ENCODE measurements at regions not wholly inside any gene's neighbourhood (a gene's known extent, or its start where the extent isn't known, plus 50 kb on each side); places are given as distances from the start of the nearest gene placed in this dataset.
"Not testable (repeated sequence)": the region's sequence is repeated elsewhere in the genome, so short reads cannot be mapped to it uniquely, and the experiment has no call there.

- peaks cover 0 to 91% (median 6%) of the 10 kb centered on the region in 11 donors for H3K9me3 ChIP-seq
- H3K36me3 ChIP-seq = no peaks in the 10 kb centered on the region
- WGBS, 2 donors = 51 to 63% methylated on average over 3 of the region's 3 CpGs
- H3K4me3 ChIP-seq = no peak overlapping the region
- no peaks in the 10 kb centered on the region for H3K27me3 ChIP-seq
- no peak for TF ChIP-seq CTCF (IDR thresholded peaks at IDR 0.05)
- no peak overlapping the region for H3K27ac ChIP-seq
- intact Hi-C loops (cut with DNase I) = no loop called here
- H3K4me1 ChIP-seq = no peaks in the 10 kb centered on the region
- ATAC-seq (peak in 2 of 8 donors; percentile 50 to 53), DNase-seq (no peak)
These were observed 1496.0 kb downstream of the UQCRFS1 start for GRCh38 chr19:27716922-27717321.

GRCh38 chr19:27714857-27715256 is 1498.1 kb downstream of the UQCRFS1 start:
- no peak for ATAC-seq

GRCh38 chr19:27709496-27709895 is 1503.5 kb downstream of the UQCRFS1 start:
- no peaks in the 10 kb centered on the region for H3K27me3 ChIP-seq
- H3K36me3 ChIP-seq = no peaks in the 10 kb centered on the region
- 75% methylated on average over 5 of the region's 5 CpGs for WGBS, 2 donors
- intact Hi-C loops (cut with DNase I) = no loop called here
- no peak for TF ChIP-seq CTCF (IDR thresholded peaks at IDR 0.05)
- no peak for ATAC-seq
- no peak overlapping the region for H3K27ac ChIP-seq
- DNase-seq = no peak
- H3K9me3 ChIP-seq = peaks cover 0 to 58% (median 0%) of the 10 kb centered on the region in 11 donors
- H3K4me3 ChIP-seq = no peak overlapping the region
- no peaks in the 10 kb centered on the region for H3K4me1 ChIP-seq

More at GRCh38 chr19:27714857-27715256, 1498.1 kb downstream of the UQCRFS1 start:
- intact Hi-C loops (cut with DNase I) = no loop called here
- Histone ChIP-seq H3K4me3 (no peak overlapping the region), H3K4me1 (no peaks in the 10 kb centered on the region), H3K27ac (no peak overlapping the region), H3K36me3 (no peaks in the 10 kb centered on the region), H3K27me3 (no peaks in the 10 kb centered on the region), H3K9me3 (peaks cover 0 to 75% (median under 1%) of the 10 kb centered on the region in 11 donors)
- 63 to 72% methylated on average over 2 of the region's 2 CpGs for WGBS, 2 donors
- TF ChIP-seq CTCF (IDR thresholded peaks at IDR 0.05) = no peak
- no peak for DNase-seq

GRCh38 chr19:27708986-27709385 is 1504.0 kb downstream of the UQCRFS1 start:
- H3K4me3 ChIP-seq; H3K27ac ChIP-seq; H3K27me3 ChIP-seq; H3K36me3 ChIP-seq; DNase-seq; H3K4me1 ChIP-seq; intact Hi-C loops (cut with DNase I); ATAC-seq: not testable (repeated sequence)
- H3K9me3 ChIP-seq = peaks cover 0 to 52% (median 0%) of the 10 kb centered on the region in 11 donors
- WGBS, 2 donors = 73 to 79% methylated on average over 6 of the region's 6 CpGs

- DNase-seq; H3K36me3 ChIP-seq; H3K4me1 ChIP-seq; H3K4me3 ChIP-seq; intact Hi-C loops (cut with DNase I); ATAC-seq; H3K27me3 ChIP-seq; H3K27ac ChIP-seq: not testable (repeated sequence)
- peaks cover 0 to 47% (median 0%) of the 10 kb centered on the region in 11 donors for H3K9me3 ChIP-seq
- WGBS, 2 donors = 84 to 88% methylated on average over 3 of the region's 3 CpGs
These were observed 1505.9 kb downstream of the UQCRFS1 start for GRCh38 chr19:27707026-27707425.

Measured in heart right ventricle (tissue), 16 donors.